T-helper 9 cell (primary cell): ENCODE measurements at regions not wholly inside any gene's neighbourhood (a gene's known extent, or its start where the extent isn't known, plus 50 kb on each side); places are given as distances from the start of the nearest gene placed in this dataset.
"Not testable (repeated sequence)": the region's sequence is repeated elsewhere in the genome, so short reads cannot be mapped to it uniquely, and the experiment has no call there.

Source experiments
- DNase-seq: peaks from one replicate; pipeline ENCODE4 v3.0.0-alpha.2; 2020

DNA sequence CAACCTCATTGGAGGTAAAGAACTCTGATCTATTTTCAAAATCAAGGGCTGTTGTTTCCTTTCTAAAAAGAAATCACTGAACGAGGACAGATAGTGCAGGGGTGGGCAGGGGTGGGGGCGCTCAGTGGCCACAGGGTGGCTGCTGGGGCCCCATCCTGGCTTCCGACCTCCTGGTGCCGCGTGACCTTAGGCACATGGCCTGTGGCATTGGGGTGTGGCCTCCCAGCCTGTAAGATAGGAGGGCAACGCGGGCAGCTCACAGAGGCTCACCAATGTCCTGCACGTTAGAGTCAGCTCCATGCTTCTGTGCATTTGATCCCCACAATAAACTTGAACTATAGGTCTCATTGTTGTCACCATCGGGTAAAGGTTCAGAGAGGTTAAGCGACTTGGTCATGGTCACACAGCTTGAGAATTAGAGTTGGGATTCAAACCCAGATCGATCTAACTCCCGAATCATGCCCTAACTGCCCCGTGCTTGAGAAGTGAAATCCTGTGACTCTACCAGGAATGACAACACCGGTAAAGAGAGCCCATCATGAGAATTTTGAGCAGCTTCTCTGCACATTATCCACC is 148.0 kb upstream of the SLC6A11 start:
- DNase-seq: no peak

DNA sequence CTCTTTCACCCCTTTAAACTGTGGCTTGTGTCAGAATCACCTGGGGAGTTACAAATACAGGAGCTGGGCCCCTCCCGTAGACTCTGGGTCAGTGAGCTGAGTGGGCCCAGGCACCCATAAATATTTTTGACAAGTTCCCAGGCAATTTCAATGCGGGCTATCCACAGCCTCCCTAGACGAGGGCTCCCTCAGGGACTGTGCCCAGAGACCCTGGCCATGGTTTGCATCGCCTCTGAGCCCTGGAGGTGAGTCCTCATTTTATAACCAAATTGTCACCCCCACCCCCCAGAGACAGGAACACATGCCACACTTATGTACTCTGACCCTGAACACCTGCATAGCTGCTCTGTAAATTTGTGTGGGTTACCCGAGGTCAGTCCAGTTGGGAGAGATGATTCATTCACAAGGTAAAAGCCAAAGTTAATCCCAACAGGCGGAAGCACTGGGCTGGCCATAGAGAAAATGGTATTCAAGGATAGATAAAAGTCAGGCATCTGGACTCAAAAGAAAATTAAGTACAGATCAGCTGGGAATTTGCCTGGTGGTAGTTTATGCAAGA is 146.5 kb upstream of the SLC6A11 start:
- no peak for DNase-seq

DNA sequence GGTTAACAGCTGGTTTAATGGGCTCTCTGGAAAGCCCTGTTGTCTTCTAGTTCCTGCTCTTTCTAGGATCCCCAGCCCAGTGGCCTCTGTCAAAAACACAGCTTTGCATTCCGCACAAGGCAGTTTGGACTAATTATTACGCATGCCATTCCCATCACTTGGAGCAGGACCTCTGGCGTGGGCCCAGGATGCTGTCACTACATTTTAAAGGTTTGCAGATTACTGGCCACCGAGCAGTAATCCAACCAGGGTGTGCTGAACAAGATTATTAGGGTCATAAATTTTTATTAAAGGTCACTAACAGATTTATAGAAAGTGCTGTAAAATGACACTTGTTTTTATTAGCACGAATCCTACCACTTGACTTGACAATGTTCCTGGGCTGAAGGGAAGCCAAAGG is 143.6 kb upstream of the SLC6A11 start:
- no peak for DNase-seq

DNA sequence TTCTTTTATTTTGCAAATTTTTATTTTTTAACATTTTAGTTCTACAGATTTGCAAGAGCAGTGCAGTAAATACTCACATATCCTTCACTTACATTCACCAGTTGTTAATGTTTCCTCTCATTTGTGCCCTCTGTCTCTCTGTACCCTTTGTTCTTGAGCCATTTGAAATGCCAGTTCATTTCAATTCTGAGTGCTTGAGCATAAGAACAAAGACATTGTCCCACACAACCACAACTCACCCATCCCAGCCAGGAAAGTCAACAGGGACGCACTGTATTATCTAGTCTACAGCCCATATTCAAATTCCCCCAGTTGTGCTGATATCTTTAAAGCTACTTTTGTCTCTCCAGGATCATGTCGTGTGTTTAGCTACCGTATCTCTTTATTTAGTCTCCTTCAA is 141.4 kb upstream of the SLC6A11 start:
- DNase-seq: no peak

DNA sequence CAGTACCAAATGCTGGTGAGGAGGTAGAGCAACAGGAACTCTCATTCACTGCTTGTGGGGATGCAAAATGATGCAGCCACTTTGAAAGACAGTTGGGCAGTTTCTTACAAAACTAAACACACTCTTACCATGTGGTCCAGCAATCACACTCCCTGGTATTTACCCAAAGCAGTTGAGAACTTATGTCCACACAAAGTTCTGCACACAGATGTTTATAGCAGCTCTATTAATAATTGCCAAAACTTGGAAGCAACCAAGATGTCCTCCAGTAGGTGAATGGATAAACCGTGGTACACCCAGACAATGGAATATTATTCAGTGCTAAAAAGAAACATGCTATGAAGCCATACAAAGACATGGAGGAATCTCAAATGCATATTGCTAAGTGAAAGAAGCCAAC is 139.1 kb upstream of the SLC6A11 start:
- no peak for DNase-seq

DNA sequence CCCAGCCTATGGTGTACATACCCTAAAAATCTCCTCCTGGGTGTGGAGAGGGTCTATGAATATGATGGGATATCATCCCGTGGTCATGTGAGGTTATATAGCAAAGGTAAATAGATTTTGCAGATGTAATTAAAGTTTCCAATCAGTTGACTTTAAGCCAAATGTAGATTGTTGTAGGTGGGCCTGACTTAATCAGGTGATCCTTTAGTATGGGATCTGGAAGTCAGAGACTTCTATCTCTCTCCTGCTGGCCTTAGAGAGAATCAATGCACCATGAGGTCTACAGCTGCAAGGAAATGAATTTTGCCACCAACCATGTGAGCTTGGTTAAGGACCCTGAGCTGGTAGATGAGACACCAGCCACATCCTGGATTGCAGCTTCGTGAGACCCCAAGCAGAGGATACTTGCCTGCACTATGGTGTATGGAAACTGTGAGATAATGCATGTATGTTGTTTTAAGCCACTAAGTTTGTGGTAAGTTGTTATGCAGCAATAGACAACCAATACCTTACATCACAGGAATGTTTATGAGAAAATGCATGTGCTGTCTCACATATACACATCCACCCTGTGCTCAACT is 137.1 kb upstream of the SLC6A11 start:
- DNase-seq: no peak

DNA sequence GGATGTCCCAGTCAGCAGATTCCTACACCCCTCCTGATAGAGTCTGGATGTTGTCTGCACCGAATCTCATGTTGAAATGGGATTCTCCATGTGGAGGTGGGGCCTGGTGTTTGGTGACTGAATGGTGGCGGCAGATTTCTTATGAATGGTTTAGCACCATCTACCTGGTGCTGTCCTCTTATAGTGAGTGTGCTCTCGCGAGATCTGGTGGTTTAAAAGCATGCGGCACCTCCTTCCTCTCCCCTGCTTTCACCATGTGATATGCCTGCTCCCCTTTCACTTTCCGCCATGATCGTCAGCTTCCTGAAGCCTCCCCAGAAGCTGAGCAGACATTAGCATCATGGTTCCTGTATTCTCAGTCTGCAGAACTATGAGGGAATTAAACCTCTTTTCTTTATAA is 135.2 kb upstream of the SLC6A11 start:
- no peak for DNase-seq

DNA sequence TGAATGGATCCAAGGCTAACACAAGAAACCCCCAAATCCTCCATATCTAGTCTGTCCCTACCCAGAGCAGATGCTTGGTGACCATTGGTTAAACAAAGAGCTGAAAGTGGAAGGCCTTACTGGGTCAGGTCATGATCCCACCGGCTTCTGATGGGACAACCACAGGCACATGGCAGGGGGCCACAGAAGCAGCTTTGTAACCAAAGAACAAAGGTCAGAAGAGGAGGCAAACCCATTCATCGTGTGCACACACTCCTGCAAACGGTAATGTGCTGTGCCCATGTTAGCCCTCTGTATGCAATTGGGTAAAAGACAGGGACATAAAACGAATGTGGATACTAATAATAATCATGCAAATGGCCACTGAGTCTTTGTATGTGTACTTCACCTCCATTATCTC is 133.3 kb upstream of the SLC6A11 start:
- no peak for DNase-seq

DNA sequence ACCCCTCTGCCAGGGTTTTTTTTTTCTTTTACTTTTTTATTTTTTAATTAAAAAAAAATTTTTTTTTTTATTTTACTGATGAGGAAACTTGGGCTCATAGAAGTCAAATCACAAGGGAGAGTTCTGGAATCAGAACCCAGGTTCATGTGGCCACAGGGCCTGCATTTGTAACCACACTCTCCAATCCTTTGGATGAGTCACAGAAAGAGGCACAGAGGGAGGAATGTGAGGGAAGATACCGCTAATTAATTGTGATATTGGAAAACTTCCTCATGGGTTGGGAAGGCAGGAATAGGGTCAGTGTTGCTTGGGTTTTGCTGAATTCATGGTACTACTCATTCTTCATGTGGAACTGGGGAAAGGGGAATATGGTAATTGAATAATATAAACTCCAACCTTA is 132.9 kb upstream of the SLC6A11 start:
- no peak for DNase-seq

DNA sequence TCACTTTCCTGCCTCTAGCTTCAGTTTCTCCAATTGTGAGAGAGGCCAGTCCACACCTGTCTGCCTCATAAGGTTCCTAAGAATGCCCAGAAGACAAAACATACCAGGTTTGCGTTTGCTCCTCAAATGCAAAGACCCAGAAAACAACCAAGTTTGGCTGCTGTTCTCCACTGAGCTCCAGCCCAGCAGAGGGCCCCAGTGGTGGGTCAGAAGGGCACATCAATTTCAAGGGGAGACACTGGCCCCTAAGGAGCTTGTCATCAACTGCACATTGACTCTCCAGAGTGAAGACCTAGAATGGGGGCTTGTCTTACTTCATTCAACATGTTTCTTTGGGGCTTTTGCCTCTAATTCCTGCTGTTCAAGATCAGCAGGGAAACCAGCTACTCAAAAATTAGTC is 127.9 kb upstream of the SLC6A11 start:
- DNase-seq: no peak

DNA sequence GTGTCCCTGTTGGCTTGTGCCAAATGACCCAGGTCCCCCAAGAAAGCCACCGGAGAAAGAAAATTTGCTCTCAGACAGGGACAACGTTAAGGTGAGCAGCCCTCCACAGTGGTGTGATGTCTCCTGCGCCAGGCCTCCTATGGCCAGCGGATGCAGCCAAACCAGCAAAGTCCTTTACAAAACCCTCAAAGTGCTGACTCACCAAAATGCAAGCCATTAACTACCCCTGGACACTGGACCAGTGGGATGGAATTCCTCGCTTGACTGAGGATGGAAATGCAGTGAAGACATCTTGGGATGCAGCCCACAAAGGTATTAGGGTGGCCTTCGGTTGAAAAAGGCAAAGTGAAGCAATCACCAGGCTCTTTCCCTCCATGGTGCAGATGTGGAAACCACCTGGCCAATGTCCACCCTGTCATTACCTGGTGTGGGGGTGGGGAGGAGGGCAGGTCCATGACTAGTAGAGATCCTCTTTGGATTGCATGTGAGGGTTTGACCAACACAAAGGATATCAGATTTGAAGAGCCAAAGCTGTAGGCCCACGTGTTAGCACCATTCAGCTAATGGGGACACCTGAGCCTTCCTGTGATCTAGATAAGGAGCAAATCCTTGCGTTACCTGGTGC is 127.4 kb upstream of the SLC6A11 start:
- no peak for DNase-seq

DNA sequence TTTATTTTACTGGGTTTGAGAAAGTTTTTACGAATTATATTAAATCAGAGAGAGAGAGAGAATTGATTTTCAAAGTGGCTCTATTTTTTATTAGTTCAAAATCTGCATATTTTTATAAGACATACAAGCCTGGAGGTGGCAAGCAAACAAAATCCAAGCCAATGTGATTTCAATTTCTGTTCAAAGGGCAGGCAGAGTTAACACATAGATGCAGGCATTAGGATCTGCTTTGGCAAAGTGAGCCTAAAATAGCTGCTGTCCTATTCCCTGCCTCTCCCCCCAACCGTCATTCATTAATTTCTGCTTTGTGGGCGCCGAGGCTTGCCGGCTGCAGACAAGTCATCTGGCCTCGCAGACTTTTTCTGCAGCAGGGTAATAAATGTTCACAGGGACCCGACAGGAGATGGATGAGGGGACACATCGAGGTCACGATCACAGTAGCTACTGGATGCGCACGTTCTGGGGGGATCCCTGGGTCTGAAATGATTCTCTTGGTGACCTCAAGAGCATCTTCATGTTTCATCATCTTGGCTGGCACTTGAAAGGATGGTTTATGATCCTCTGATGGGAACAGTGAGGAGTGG is 123.9 kb upstream of the SLC6A11 start:
- no peak for DNase-seq

DNA sequence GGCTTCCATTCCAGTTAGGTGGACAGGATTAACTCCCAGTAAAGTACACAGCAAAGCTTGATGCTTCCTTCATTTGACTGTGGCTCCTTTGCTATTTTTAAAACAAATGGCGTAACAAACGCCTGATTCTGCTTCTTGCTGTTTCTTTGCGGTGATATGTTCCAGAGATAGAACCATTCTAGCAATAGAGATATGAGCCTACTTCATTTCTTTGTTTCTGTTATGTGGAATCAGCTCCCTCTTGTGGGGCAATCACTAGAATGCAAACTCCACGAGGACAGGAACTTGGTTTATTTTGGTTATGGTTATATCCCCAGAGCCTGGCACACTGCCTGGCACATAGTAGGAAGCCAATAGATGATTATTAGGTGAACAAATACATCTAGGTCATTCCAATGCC is 122.6 kb upstream of the SLC6A11 start:
- no peak for DNase-seq

DNA sequence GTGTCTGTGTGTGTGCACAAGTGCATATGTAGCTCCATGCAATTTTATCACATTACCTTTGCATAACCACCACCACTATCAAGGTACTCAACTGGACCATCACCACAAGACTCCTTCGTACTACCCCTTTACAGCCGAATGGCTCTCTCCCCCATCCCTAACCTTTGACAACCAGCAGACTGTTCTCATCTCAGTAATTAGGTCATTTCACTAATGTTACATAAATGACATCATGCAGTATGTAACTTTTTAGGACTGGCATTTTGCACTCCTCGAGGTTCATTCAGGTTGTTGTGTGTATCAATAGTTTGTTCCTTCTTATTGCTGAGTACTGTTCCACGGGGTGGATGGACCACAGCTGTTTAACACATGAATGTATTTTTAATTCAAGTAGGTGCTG is 121.8 kb upstream of the SLC6A11 start:
- no peak for DNase-seq

DNA sequence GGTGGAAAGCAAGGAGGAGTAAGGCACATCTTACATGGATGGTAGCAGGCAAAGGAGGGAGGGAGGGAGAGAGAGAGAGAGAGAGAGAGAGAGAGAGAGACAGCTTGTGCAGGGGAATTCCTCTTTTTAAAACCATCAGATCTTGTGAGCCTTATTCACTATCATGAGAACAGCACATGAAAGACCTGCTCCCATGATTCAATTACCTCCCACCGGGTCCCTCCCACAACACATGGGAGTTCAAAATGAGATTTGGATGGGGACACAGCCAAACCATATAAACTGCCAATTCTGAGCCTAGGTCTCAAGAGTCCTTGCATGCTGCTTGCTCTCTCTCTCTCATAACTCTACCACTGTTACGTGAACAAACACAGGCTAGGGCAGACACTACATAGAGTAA is 120.8 kb upstream of the SLC6A11 start:
- not testable (repeated sequence) for DNase-seq

DNA sequence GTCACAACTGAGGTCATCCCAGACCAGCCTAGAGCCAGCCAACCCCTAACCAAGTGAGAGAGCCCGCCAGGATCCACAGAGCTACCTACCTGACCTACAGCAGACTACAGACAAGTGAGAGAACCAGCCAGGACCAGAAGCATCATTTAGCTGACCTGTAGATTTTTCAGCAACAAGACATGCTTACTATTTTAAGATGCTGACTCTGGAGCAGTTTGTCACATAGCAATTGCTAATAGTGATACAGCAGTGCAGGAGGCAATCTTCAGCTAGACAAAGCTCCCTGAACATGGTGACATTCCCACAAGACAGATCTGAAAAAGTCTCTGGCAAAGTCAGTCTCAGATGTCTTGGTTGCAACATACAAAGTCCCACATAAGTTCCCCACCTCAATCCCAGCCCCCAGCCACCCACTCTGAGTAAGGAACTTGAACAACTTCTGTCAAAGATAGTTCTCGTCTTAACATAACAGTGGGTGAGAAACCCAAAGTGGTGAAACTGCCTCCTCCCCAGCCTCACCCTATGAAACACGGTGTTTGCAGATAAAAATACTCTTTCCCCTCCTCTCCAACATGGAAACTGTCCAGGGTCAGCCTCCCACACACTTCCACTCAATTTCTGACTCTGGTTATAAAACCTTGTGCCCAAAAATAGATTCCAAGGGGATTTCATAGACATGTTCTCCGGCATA is 120.3 kb upstream of the SLC6A11 start:
- DNase-seq: no peak

DNA sequence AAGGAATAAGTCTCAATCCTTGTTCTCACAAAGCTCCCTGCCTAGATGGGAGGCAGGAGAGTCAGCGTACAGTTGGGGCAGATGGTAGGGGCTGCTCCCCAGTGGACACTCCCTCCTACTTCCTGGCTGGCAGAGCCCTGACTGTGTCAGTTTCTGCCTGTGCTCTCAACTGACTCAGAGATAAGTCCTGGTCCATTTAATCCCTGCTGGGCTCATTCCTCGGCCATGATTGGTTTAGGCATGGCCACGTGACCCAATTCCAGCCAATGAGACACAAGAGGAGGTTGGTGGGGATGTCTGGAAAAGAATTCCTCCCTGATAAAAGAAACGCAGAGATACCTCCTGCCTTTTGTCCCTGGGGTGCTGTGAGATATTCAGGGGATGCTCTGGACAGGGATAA is 118.1 kb upstream of the SLC6A11 start:
- DNase-seq: no peak

DNA sequence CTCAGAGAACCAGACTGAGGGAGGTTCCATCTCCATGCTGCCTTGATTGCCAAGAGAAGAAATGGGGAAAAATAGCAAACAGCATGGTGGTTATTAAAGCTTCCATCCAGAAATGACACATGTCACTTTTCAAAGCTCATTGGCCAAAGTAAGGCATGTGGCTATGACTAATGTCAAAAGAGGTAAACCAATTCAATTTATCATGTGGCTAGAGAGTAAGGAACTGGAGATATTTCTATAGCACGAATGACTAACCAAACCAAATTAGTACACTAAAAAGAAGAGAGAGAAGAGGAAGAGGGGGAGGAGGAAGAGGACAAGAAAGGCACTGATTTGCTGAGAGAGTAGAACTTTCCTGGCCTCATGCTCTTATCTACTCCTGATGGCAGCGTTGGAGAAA is 115.2 kb upstream of the SLC6A11 start:
- no peak for DNase-seq

DNA sequence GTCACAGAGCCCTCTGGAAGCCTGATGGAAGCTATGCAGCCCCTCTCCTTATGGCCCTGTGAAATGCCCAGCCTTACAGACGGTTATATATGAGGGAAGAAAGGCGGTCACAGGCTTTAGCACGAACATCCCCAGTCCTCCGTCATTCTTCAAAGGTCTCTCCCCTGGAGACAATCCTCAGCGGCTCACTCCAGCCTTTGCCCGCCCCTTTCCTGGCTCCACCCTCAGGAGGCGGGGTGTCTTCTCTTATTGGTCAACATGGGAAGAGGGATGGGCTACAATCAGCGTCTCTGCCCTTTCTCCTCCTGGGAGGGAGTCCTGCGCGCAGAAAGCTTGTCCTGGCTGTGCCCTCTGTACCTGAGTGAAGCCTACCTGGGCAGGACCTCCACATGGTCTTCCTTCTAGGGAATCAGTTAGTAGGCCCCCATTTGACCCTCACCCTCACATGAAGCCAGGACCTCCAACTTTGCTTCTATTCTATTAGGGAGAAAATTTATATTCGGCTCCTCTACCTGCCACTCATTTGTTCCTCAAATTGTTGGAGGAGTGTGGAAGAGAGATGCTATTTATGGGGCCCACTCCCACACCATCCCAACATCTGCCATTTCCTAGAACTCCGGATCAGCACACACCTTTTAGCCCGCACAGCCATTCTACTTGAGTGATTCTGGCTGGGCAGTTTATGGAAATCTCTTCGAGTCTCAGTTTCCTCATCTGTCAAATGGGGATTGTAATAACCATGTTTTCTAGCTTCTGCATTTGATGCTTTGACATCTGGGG is 112.9 kb upstream of the SLC6A11 start:
- DNase-seq: no peak

DNA sequence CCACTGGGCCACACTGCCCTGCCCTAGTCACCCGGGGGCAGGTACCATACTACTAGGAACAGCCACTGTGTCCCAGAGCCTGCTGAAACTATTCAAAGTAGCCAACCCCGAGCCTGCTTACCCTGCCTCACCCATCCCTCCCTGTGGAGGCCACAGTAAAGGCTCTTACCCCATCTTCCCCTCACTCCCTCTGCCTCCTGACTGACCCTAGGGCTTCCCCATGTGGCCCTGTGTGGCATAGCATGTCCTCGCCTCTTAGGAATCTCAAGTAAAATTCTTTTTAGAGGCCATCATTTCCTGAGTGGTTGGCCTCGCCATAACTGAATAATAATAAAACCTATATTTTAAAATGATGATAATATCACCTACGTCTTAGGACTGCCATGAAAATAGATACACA is 112.2 kb upstream of the SLC6A11 start:
- DNase-seq: no peak

DNA sequence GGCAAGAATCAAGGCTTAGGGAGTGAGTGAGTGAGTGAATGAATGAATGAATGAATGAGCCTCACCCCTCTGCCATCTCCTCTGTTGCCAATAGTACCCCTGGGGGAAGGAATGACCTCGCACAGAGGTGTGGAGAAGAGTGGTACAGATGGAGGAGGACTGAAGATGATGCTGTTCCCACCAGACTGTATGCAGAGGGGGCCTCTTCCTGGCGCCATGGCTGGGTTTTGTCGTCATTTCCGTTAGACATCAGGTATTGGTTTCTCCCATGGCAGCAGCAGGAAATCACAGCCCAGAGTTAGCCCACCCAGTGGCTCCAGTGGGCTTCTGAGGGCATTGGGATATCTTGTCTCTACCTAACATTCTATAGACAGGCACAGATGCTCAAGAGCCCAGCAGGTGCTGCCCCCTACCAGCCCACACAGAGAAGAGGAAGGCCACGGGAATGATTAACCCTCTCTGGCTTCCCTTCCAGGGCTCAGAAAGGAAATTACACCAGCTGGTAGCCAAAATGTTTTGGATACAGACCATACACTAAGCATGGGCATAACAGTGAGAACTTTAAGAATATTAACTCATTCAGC is 109.8 kb upstream of the SLC6A11 start:
- DNase-seq: no peak

DNA sequence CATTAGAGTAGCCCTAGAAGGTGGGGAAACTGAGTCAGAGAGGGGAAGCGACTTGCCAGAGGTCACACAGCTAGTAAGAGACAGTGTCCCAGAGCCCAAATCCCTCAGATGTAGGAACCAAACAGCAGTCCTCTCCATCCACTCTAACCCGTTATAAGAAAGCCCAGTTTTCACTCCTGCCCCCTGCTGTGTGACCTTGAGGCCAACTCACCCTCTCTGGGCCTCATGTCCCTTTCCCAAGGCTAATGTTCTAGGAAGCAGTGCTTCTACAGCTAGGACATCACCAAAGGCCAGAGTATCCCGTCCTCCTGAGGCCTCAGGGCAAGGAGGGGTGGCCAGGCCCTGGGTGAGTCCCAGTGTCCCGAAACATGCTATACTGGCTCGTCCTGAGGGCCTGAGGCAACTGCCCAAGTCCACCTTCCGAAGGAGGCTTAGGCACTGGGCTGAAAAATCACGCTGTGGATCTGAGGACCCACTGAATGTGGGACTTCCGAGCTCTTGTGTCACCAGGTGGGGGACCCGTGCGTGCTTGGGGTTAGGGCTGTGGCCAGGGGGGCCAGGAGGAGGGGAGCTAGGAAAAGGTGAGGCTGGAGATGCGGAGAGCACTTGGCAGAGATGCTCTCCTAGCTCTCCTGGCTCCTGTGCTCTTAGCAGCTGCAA is 109.2 kb upstream of the SLC6A11 start:
- no peak for DNase-seq
